ENCODE measurements at regions not wholly inside any gene's neighbourhood (a gene's known extent, or its start where the extent isn't known, plus 50 kb on each side); places are given as distances from the start of the nearest gene placed in this dataset.

DNA sequence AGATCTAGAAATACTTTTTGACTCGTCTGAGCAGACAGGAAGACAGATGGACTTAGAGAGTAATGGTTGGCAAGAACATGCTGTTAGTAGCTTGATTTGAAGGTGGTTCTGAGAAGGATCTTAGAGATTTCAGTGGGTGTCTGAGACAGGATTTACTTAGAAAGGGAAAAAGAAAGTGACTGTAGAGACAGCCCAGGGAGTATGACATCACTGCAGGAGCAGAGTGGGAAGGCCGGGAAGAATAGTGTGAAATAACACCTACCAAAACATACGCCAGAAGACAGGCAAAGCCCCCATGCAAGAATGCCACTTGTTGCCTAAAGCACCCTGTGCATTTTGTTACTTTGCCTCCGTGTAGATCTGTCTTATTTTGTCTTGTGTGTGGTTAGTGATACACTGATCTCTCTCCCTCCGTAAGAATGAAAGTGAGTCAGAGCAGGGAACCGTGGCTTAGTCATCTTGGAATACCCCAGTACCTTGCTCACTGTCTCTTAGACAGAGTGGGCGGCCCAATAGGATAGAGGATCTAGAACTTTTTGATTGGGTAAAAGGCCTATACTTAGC is 161.3 kb upstream of the IFNG-AS1 start:
- no peak overlapping the region for H3K4me3 ChIP-seq (ENCODE audit: low read depth, low read length)
- peak; percentile 60 for DNase-seq (ENCODE audit: low read depth)
- TF ChIP-seq, protein P1, sequence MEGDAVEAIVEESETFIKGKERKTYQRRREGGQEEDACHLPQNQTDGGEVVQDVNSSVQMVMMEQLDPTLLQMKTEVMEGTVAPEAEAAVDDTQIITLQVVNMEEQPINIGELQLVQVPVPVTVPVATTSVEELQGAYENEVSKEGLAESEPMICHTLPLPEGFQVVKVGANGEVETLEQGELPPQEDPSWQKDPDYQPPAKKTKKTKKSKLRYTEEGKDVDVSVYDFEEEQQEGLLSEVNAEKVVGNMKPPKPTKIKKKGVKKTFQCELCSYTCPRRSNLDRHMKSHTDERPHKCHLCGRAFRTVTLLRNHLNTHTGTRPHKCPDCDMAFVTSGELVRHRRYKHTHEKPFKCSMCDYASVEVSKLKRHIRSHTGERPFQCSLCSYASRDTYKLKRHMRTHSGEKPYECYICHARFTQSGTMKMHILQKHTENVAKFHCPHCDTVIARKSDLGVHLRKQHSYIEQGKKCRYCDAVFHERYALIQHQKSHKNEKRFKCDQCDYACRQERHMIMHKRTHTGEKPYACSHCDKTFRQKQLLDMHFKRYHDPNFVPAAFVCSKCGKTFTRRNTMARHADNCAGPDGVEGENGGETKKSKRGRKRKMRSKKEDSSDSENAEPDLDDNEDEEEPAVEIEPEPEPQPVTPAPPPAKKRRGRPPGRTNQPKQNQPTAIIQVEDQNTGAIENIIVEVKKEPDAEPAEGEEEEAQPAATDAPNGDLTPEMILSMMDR (IDR thresholded peaks at IDR 0.05; ENCODE audit: insufficient read depth, low read depth, low read length, missing control alignments) = no peak

DNA sequence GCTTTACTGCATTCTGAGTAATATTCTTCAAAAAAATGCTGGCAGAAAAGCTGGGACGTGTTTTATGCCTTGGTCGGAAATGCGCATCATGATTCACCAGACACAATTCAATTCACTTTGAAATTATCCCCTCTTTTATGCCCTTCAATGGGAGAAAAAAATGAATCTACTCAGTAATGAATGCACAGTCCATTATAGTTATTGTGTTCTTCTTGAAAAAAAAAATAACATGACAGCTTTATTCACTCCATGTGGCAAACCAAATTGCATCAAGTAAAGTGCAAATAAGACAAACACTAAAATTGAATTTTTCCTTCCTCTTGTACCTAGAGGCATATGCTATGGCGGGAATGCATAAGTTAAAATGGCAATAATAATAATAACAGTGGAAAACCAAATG is 159.4 kb upstream of the IFNG-AS1 start:
- no peak for DNase-seq (ENCODE audit: low read depth)
- TF ChIP-seq, protein P1 (IDR thresholded peaks at IDR 0.05; ENCODE audit: insufficient read depth, low read depth, low read length, missing control alignments) = no peak
- H3K4me3 ChIP-seq (ENCODE audit: low read depth, low read length) = no peak overlapping the region

DNA sequence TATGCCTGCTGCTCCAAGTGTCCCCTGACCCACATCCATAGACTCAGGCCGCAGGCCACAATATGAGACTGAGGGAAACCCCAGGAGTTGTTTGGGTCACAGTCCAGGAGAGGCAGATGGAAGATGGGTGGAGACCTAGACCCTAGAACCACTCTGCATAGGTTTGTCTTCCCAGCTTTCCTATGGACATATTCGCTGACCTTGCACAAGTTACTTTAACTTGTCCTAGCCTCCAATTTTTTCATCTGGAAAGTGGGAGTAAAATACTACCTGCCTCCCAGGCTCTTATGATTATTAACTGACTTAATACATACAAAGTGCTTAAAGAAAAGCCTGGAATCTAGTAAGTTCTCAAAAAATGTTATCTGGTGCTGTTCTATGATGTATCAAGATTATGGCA is 157.1 kb upstream of the IFNG-AS1 start:
- TF ChIP-seq, protein P1 (IDR thresholded peaks at IDR 0.05; ENCODE audit: insufficient read depth, low read depth, low read length, missing control alignments) = no peak
- no peak overlapping the region for H3K4me3 ChIP-seq (ENCODE audit: low read depth, low read length)
- no peak for DNase-seq (ENCODE audit: low read depth)

DNA sequence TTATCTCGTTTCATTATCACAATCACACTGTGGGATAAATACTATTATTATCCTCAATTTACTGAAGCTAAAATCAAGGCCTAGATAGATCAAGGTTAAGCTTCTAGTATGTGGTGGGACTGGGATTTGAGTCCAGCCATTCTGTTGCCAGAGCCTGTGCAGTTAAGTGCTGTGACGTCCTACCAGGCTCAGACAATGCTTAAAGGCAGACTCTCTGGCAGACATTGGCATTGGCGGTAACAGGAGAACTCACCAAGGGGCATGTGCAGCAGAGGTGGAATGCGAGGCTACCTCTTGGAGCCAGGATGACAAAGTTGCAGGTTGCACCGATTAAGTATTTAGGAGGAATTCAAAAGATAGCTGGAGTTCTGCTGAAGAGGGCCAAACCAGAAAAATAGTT is 155.6 kb upstream of the IFNG-AS1 start:
- DNase-seq (ENCODE audit: low read depth) = no peak
- no peak overlapping the region for H3K4me3 ChIP-seq (ENCODE audit: low read depth, low read length)
- TF ChIP-seq, protein P1 (IDR thresholded peaks at IDR 0.05; ENCODE audit: insufficient read depth, low read depth, low read length, missing control alignments) = no peak

DNA sequence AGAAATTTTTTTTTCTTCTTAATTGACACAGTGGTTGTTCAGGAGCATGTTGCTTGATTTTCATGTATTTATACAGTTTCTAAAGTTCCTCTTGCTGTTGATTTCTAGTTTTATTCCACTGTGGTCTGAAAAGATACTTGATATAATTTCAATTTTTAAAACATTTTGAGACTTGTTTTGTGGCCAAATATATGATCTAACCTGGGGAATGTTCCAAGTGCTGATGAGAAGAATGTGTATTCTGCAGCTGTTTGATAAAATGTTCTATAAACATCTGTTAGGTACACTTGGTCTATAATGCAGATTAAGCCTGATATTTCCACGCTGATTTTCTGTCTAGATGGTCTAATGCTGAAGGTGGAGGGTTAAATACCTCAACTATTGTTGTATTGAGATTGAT is 151.4 kb upstream of the IFNG-AS1 start:
- no peak for DNase-seq (ENCODE audit: low read depth)
- H3K4me3 ChIP-seq (ENCODE audit: low read depth, low read length) = no peak overlapping the region
- TF ChIP-seq, protein P1 (IDR thresholded peaks at IDR 0.05; ENCODE audit: insufficient read depth, low read depth, low read length, missing control alignments) = no peak

DNA sequence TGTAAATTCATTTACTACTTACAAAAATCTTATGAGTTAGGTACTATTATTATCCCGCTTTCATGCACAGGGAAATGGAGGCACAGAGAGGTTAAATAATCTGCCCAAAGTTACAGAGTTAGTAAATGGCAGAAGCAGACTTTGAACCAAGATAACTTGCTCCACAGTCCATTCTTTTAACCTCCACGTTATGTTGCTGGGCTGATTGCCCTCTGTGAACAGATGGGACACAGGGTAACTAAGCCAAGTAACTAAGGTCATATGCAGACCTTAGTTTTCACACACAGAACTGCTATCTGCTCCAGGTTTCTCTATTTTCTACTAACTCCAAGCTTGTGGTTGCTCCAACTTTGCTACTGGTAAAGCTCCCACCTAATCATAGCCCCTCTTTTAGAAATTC is 147.1 kb upstream of the IFNG-AS1 start:
- TF ChIP-seq, protein P1 (IDR thresholded peaks at IDR 0.05; ENCODE audit: insufficient read depth, low read depth, low read length, missing control alignments) = no peak
- no peak for DNase-seq (ENCODE audit: low read depth)
- H3K4me3 ChIP-seq (ENCODE audit: low read depth, low read length) = no peak overlapping the region

DNA sequence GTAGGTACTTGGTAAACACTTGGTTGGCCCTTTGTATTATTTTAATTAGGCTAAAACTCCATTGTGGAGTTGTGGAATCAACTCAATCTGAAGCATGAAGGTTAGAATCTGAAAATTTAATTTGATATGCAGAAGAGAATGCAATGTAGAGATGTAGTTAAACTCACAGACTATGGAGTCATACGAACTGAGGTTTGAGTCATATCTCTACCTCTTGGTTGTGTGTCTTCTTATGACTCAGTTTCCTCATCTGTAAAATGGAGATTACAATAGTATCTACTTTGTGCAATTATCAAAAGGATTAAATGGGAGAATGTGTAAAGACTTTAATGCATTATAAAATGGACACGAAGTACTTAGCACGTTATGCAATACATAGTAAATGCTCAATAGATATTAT is 146.0 kb upstream of the IFNG-AS1 start:
- no peak for DNase-seq (ENCODE audit: low read depth)
- H3K4me3 ChIP-seq (ENCODE audit: low read depth, low read length) = no peak overlapping the region
- TF ChIP-seq, protein P1 (IDR thresholded peaks at IDR 0.05; ENCODE audit: insufficient read depth, low read depth, low read length, missing control alignments) = no peak

All from GM12865 (cell line).